ENCODE measurements at regions not wholly inside any gene's neighbourhood (a gene's known extent, or its start where the extent isn't known, plus 50 kb on each side); places are given as distances from the start of the nearest gene placed in this dataset.

GRCh38 chr2:45329045-45329677 lies 281.9 kb downstream of the SRBD1 start:
- Histone ChIP-seq H3K9me3 (ENCODE audit: control extremely low read depth in 1 of 5, control insufficient read depth in 4 of 5, insufficient read depth in 2 of 5, low read depth in 1 of 5, low read length in 4 of 5) (peaks cover 0 to under 1% (median 0%) of the 10 kb centered on the region in 5 experiments), H3K4me3 (ENCODE audit: control insufficient read depth in 1 of 7, extremely low read depth in 1 of 7, insufficient read depth in 4 of 7, low read depth in 2 of 7, low read length in 6 of 7) (no peak overlapping the region), H3K27me3 (replicated peaks in 2 of 5; ENCODE audit: control insufficient read depth in 4 of 5, insufficient read depth in 5 of 5, low read length in 4 of 5) (no peaks in the 10 kb centered on the region), H3K36me3 (ENCODE audit: control insufficient read depth in 4 of 4, insufficient read depth in 4 of 4, low read length in 3 of 4) (no peaks in the 10 kb centered on the region), H3K27ac (ENCODE audit: insufficient read depth in 1 of 2, low read depth in 1 of 2, low read length in 2 of 2, poor library complexity in 1 of 2, severe bottlenecking in 2 of 2) (no peak overlapping the region), H3K4me1 (ENCODE audit: control extremely low read depth in 1 of 4, control insufficient read depth in 4 of 4, insufficient read depth in 4 of 4, low read length in 3 of 4) (no peaks in the 10 kb centered on the region)
- ChIA-PET CTCF (no interaction called here), POLR2A (no interaction called here)
- over 99% methylated on average over 7 of the region's 7 CpGs for WGBS (ENCODE audit: insufficient coverage)
- DNase-seq = no peak

- no peak for DNase-seq
- Histone ChIP-seq H3K27ac (ENCODE audit: insufficient read depth in 1 of 2, low read depth in 1 of 2, low read length in 2 of 2, poor library complexity in 1 of 2, severe bottlenecking in 2 of 2) (no peak overlapping the region), H3K9me3 (ENCODE audit: control extremely low read depth in 1 of 5, control insufficient read depth in 4 of 5, insufficient read depth in 2 of 5, low read depth in 1 of 5, low read length in 4 of 5) (peaks cover 0 to 7% (median 1%) of the 10 kb centered on the region in 5 experiments), H3K27me3 (replicated peaks in 2 of 5; ENCODE audit: control insufficient read depth in 4 of 5, insufficient read depth in 5 of 5, low read length in 4 of 5) (no peaks in the 10 kb centered on the region), H3K36me3 (ENCODE audit: control insufficient read depth in 4 of 4, insufficient read depth in 4 of 4, low read length in 3 of 4) (no peaks in the 10 kb centered on the region), H3K4me3 (ENCODE audit: control insufficient read depth in 1 of 7, extremely low read depth in 1 of 7, insufficient read depth in 4 of 7, low read depth in 2 of 7, low read length in 6 of 7) (no peak overlapping the region), H3K4me1 (ENCODE audit: control extremely low read depth in 1 of 4, control insufficient read depth in 4 of 4, insufficient read depth in 4 of 4, low read length in 3 of 4) (no peaks in the 10 kb centered on the region)
- 67% methylated on average over 3 of the region's 3 CpGs for WGBS (ENCODE audit: insufficient coverage)
- POLR2A ChIA-PET = no interaction called here
- CTCF ChIA-PET = no interaction called here
Observed at GRCh38 chr2:45328264-45328870, 282.7 kb downstream of the SRBD1 start.

- peaks cover 0 to 10% (median 1%) of the 10 kb centered on the region in 5 experiments for H3K9me3 ChIP-seq (ENCODE audit: control extremely low read depth in 1 of 5, control insufficient read depth in 4 of 5, insufficient read depth in 2 of 5, low read depth in 1 of 5, low read length in 4 of 5)
- CTCF ChIA-PET = no interaction called here
- no peak overlapping the region for H3K4me3 ChIP-seq (ENCODE audit: control insufficient read depth in 1 of 7, extremely low read depth in 1 of 7, insufficient read depth in 4 of 7, low read depth in 2 of 7, low read length in 6 of 7)
- peaks cover 0 to 2% (median 0%) of the 10 kb centered on the region in 5 experiments for H3K27me3 ChIP-seq (replicated peaks in 2 of 5; ENCODE audit: control insufficient read depth in 4 of 5, insufficient read depth in 5 of 5, low read length in 4 of 5)
- no peaks in the 10 kb centered on the region for H3K36me3 ChIP-seq (ENCODE audit: control insufficient read depth in 4 of 4, insufficient read depth in 4 of 4, low read length in 3 of 4)
- no peaks in the 10 kb centered on the region for H3K4me1 ChIP-seq (ENCODE audit: control extremely low read depth in 1 of 4, control insufficient read depth in 4 of 4, insufficient read depth in 4 of 4, low read length in 3 of 4)
- H3K27ac ChIP-seq (ENCODE audit: insufficient read depth in 1 of 2, low read depth in 1 of 2, low read length in 2 of 2, poor library complexity in 1 of 2, severe bottlenecking in 2 of 2) = no peak overlapping the region
- no peak for DNase-seq
- WGBS (ENCODE audit: insufficient coverage) = 95% methylated on average over 3 of the region's 3 CpGs
- POLR2A ChIA-PET = no interaction called here
Observed at GRCh38 chr2:45323344-45323743, 287.7 kb downstream of the SRBD1 start.

GRCh38 chr2:45320956-45321355 lies 290.1 kb downstream of the SRBD1 start:
- Histone ChIP-seq H3K9me3 (ENCODE audit: control extremely low read depth in 1 of 5, control insufficient read depth in 4 of 5, insufficient read depth in 2 of 5, low read depth in 1 of 5, low read length in 4 of 5) (peaks cover 0 to 16% (median 1%) of the 10 kb centered on the region in 5 experiments), H3K36me3 (ENCODE audit: control insufficient read depth in 4 of 4, insufficient read depth in 4 of 4, low read length in 3 of 4) (no peaks in the 10 kb centered on the region), H3K4me3 (ENCODE audit: control insufficient read depth in 1 of 7, extremely low read depth in 1 of 7, insufficient read depth in 4 of 7, low read depth in 2 of 7, low read length in 6 of 7) (no peak overlapping the region), H3K27me3 (replicated peaks in 2 of 5; ENCODE audit: control insufficient read depth in 4 of 5, insufficient read depth in 5 of 5, low read length in 4 of 5) (peaks cover 0 to 2% (median 0%) of the 10 kb centered on the region in 5 experiments), H3K27ac (ENCODE audit: insufficient read depth in 1 of 2, low read depth in 1 of 2, low read length in 2 of 2, poor library complexity in 1 of 2, severe bottlenecking in 2 of 2) (no peak overlapping the region), H3K4me1 (ENCODE audit: control extremely low read depth in 1 of 4, control insufficient read depth in 4 of 4, insufficient read depth in 4 of 4, low read length in 3 of 4) (no peaks in the 10 kb centered on the region)
- DNase-seq = no peak
- WGBS (ENCODE audit: insufficient coverage) = no CpG with 5 or more reads among the region's 2 CpGs
- ChIA-PET POLR2A (no interaction called here), CTCF (no interaction called here)

- Histone ChIP-seq H3K4me3 (ENCODE audit: control insufficient read depth in 1 of 7, extremely low read depth in 1 of 7, insufficient read depth in 4 of 7, low read depth in 2 of 7, low read length in 6 of 7) (no peak overlapping the region), H3K36me3 (ENCODE audit: control insufficient read depth in 4 of 4, insufficient read depth in 4 of 4, low read length in 3 of 4) (no peaks in the 10 kb centered on the region), H3K4me1 (ENCODE audit: control extremely low read depth in 1 of 4, control insufficient read depth in 4 of 4, insufficient read depth in 4 of 4, low read length in 3 of 4) (no peaks in the 10 kb centered on the region), H3K27ac (ENCODE audit: insufficient read depth in 1 of 2, low read depth in 1 of 2, low read length in 2 of 2, poor library complexity in 1 of 2, severe bottlenecking in 2 of 2) (no peak overlapping the region), H3K27me3 (replicated peaks in 2 of 5; ENCODE audit: control insufficient read depth in 4 of 5, insufficient read depth in 5 of 5, low read length in 4 of 5) (peaks cover 0 to 2% (median 0%) of the 10 kb centered on the region in 5 experiments), H3K9me3 (ENCODE audit: control extremely low read depth in 1 of 5, control insufficient read depth in 4 of 5, insufficient read depth in 2 of 5, low read depth in 1 of 5, low read length in 4 of 5) (peaks cover 0 to 16% (median 1%) of the 10 kb centered on the region in 5 experiments)
- POLR2A ChIA-PET = no interaction called here
- CTCF ChIA-PET = no interaction called here
- no peak for DNase-seq
- WGBS (ENCODE audit: insufficient coverage) = 97% methylated on average over 6 of the region's 7 CpGs
Observed at GRCh38 chr2:45319683-45320455, 291.2 kb downstream of the SRBD1 start.

- no peaks in the 10 kb centered on the region for H3K36me3 ChIP-seq (ENCODE audit: control insufficient read depth in 4 of 4, insufficient read depth in 4 of 4, low read length in 3 of 4)
- peaks cover 0 to 12% (median 0%) of the 10 kb centered on the region in 5 experiments for H3K9me3 ChIP-seq (ENCODE audit: control extremely low read depth in 1 of 5, control insufficient read depth in 4 of 5, insufficient read depth in 2 of 5, low read depth in 1 of 5, low read length in 4 of 5)
- no peak overlapping the region for H3K4me3 ChIP-seq (ENCODE audit: control insufficient read depth in 1 of 7, extremely low read depth in 1 of 7, insufficient read depth in 4 of 7, low read depth in 2 of 7, low read length in 6 of 7)
- no peak overlapping the region for H3K27ac ChIP-seq (ENCODE audit: insufficient read depth in 1 of 2, low read depth in 1 of 2, low read length in 2 of 2, poor library complexity in 1 of 2, severe bottlenecking in 2 of 2)
- no CpG with 5 or more reads among the region's 4 CpGs for WGBS (ENCODE audit: insufficient coverage)
- ChIA-PET POLR2A (no interaction called here), CTCF (no interaction called here)
- DNase-seq = no peak
- peaks cover 0 to 2% (median 0%) of the 10 kb centered on the region in 5 experiments for H3K27me3 ChIP-seq (replicated peaks in 2 of 5; ENCODE audit: control insufficient read depth in 4 of 5, insufficient read depth in 5 of 5, low read length in 4 of 5)
- H3K4me1 ChIP-seq (ENCODE audit: control extremely low read depth in 1 of 4, control insufficient read depth in 4 of 4, insufficient read depth in 4 of 4, low read length in 3 of 4) = no peaks in the 10 kb centered on the region
Observed at GRCh38 chr2:45318686-45319085, 292.4 kb downstream of the SRBD1 start.
